D721Med (cell line): ENCODE measurements at regions not wholly inside any gene's neighbourhood (a gene's known extent, or its start where the extent isn't known, plus 50 kb on each side); places are given as distances from the start of the nearest gene placed in this dataset.

Source experiments
- DNase-seq: peaks from one replicate; pipeline ENCODE4 v3.0.0; 2011; ENCODE audit warnings: low spot score; ENCODE audit not compliant: insufficient read length
- FAIRE-seq: peaks from 2 replicates; lab custom pipeline; 2011; peaks lifted over from hg19 to GRCh38; lab: Jason Lieb, UNC
- TF ChIP-seq, protein P1 (sequence below): IDR thresholded peaks from 2 replicates; pipeline ENCODE4 v1.5.1; 2012; ENCODE audit warnings: mild to moderate bottlenecking, control low read depth; ENCODE audit not compliant: insufficient read depth; ENCODE audit errors: missing control alignments

DNA sequence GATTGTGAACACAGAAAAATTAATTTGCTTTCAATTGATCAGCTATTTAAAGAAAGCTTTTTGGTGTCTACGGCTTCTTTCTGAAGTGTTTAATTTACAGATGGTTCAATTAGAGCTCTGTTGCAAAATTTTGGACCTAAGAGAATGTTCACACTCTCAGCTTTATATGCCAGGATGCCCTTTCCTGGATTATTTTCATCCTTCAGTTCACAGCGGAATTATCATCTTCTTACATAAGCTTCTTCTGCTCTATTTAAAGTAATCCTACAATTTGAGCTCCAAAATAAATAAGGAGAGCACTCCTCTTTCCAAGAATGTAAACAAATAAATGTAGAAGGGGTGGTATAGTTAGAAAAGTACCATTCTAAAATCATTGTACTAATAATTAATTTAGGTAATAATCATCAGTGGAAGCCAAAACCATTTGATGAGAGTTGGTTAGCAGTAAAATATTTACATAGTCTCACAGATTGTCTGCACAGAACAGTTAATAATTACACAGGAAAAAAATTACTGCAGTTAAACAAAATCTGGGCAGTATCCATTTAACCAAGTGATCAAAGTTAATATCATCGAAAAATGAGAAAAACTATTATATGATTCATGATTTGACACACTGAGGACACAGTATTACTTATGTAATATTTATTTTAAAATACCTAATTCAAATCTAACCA lies 298.0 kb upstream of the TMEM229A start:
- no peak for DNase-seq

DNA sequence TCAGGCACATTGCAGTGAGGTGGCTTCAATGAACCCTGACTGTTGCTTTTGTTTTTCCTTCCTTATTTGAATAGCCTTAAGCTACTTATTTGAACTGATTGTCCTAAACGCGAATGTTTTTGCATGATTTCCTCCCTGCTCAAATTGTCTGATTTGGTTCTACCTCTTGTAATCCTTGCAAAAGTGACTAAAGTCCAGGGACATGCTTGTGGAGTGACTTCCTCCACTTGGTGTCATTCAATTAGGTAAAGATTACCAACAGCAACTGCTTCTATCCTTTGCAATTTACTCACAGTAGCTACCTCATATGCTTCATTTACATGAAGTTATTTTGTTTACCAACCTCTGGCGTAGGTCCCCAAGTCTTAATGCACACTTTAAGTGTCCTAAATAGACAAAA lies 295.9 kb upstream of the TMEM229A start:
- DNase-seq (no peak), FAIRE-seq (no peak)
- TF ChIP-seq, protein P1, sequence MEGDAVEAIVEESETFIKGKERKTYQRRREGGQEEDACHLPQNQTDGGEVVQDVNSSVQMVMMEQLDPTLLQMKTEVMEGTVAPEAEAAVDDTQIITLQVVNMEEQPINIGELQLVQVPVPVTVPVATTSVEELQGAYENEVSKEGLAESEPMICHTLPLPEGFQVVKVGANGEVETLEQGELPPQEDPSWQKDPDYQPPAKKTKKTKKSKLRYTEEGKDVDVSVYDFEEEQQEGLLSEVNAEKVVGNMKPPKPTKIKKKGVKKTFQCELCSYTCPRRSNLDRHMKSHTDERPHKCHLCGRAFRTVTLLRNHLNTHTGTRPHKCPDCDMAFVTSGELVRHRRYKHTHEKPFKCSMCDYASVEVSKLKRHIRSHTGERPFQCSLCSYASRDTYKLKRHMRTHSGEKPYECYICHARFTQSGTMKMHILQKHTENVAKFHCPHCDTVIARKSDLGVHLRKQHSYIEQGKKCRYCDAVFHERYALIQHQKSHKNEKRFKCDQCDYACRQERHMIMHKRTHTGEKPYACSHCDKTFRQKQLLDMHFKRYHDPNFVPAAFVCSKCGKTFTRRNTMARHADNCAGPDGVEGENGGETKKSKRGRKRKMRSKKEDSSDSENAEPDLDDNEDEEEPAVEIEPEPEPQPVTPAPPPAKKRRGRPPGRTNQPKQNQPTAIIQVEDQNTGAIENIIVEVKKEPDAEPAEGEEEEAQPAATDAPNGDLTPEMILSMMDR, result no peak

More for the DNA sequence above, 298.0 kb upstream of the TMEM229A start:
- TF ChIP-seq, protein P1, result no peak
- FAIRE-seq, result no peak

DNA sequence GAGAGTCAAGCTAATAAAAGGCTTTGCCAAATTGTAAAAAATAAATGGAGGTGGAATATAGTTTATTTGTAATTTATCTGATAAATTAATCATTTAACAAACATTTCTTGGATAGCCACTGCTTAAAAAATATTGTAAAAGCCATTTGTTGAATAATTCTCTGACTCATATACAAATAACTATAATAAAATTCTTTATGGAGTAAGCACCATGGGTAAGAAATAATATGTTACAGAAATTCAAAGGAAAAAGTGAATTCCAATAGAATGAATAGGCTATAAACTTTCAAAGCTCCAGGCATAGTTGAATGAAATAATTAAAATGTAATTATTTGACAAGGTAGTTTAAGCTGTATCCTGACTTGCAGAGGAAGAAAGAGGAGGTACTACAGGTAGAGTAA lies 291.4 kb upstream of the TMEM229A start:
- no peak for FAIRE-seq
- TF ChIP-seq, protein P1, result no peak
- no peak for DNase-seq

DNA sequence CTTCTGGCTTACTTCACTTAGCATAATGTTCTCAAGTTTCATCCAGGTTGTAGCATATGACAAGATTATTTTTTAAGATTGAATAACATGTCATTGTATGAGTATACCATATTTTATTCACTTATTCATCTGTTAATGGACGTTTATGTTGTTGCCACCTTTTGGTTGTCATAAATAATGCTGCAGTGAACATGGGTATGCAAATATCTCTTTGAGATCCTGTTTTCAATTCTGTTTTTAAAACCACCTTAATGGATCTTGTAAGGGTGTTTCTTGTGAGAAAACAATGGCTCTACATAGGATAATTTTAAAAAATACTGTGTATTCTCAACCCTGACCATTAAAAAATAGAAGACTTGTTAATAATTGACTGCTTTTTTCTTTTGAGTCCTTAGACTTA lies 290.7 kb upstream of the TMEM229A start:
- FAIRE-seq (no peak), DNase-seq (no peak)
- TF ChIP-seq, protein P1, result no peak

DNA sequence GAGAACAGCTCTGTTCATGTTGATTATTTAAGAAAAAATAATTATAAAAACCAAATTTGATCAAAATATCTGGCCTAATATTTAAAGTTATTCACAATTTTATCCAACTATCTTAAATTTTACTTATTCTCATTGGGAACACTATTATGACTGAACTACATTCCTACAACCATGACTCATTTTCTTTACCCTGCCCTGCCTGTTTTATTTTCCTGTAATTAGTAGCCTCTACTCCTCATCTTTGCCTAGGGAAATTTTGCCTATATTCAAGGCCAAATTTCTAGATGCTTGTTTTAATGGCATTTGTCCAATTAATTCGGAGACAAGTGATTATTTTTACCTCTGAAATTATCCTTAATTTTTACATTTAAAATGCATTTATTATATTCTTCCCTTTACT lies 289.7 kb upstream of the TMEM229A start:
- DNase-seq (no peak), FAIRE-seq (no peak)
- TF ChIP-seq, protein P1, result no peak

DNA sequence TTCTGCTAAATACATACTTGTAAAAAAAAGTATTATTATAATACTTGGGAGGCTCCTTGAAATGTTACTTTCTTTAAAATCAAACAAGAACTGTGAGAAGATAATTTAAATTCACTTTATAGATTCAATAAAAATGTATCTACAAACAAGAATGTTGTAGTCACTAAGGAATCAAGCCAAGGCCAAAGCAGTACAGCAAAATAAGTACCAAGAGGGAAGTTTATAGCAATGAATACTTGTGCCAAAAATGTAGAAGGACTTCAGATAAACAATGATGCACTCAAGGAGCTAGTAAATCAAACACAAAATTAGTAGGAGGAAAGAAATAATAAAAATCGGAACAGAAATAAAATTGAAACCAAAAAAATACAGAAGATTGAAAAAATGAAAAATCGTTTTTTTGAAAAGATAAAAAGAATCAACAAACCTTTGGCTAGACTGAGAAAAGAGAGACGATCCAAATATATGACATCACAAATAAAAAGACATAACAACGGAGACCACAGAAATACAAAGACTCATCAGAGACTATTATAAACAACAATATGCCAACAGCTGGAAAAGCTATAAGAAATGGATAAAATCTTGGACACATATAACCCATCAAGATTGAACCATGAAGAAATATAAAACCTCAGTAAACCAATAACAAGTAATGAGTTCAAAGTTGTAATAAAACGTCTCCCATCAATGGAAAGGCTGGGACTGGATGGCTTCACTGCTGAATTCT lies 286.0 kb upstream of the TMEM229A start:
- FAIRE-seq (no peak), DNase-seq (no peak)
- TF ChIP-seq, protein P1, result no peak

DNA sequence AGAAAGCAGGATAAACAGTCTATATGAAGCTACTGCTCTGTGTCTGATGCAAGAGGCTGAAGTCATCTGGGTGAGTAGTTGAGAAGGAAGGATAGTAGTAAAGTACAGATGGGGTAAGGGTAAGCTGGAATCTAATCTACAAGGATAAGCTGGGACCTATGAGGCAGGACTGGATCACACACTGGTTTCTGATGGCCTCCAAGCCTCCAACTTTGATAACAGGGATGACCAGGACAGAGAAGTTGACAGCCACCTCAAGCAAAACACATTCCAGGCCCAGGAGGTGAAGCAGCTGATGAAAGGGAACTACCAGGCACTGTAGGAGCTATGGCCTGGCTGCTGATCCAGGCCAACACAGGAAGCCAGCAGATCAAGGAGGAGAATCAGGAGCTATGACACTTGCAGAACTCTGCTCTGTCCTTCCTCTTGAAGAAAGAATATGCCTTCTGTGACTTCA lies 278.1 kb upstream of the TMEM229A start:
- FAIRE-seq (no peak), DNase-seq (no peak)

More for the DNA sequence above, 278.1 kb upstream of the TMEM229A start:
- TF ChIP-seq, protein P1, result no peak
